Mesendoderm (in vitro differentiated cells): ENCODE measurements at regions not wholly inside any gene's neighbourhood (a gene's known extent, or its start where the extent isn't known, plus 50 kb on each side); places are given as distances from the start of the nearest gene placed in this dataset.
A peak's percentile ranks its signal among the peaks of the same experiment; 100 is the strongest.

Source experiments
- DNase-seq: peaks from one replicate; pipeline ENCODE4 v3.0.0; 2013
- H2AK5ac ChIP-seq: 2 replicates; pipeline ENCODE4 v1.6.1; 2013; ENCODE audit warnings: low read length, inconsistent platforms
- H2BK120ac ChIP-seq: 2 replicates; pipeline ENCODE4 v1.6.1; 2013; ENCODE audit warnings: low read depth, mild to moderate bottlenecking, low read length, moderate library complexity, mixed read lengths
- H2BK15ac ChIP-seq: replicated peaks from 2 replicates; pipeline ENCODE4 v1.6.1; 2013; ENCODE audit warnings: low read depth, mild to moderate bottlenecking, moderate library complexity
- H2BK5ac ChIP-seq: 2 replicates; pipeline ENCODE4 v1.6.1; 2013; ENCODE audit warnings: low read length, inconsistent platforms
- H3K18ac ChIP-seq: 2 replicates; pipeline ENCODE4 v1.6.1; 2013; ENCODE audit warnings: mild to moderate bottlenecking, low read length, mixed read lengths
- H3K23ac ChIP-seq: one replicate; pipeline ENCODE4 v1.6.1; 2013; ENCODE audit warnings: low read length
- H3K27ac ChIP-seq: 2 replicates; pipeline ENCODE4 v1.5.1; 2013; ENCODE audit warnings: low read depth, mild to moderate bottlenecking, inconsistent platforms, low read length, moderate library complexity
- H3K27me3 ChIP-seq: 2 replicates; pipeline ENCODE4 v1.6.1; 2013; ENCODE audit warnings: low read length, control low read depth, mild to moderate bottlenecking, inconsistent platforms; ENCODE audit not compliant: insufficient read depth, poor library complexity
- H3K36me3 ChIP-seq: 2 replicates; pipeline ENCODE4 v1.6.1; 2013; ENCODE audit warnings: low read length, inconsistent platforms; ENCODE audit not compliant: control insufficient read depth, insufficient read depth
- H3K4ac ChIP-seq: one replicate; pipeline ENCODE4 v1.6.1; 2013; ENCODE audit warnings: low read depth, mild to moderate bottlenecking, low read length, moderate library complexity
- H3K4me1 ChIP-seq: 2 replicates; pipeline ENCODE4 v1.6.1; 2013; ENCODE audit warnings: low read depth, low read length, inconsistent platforms; ENCODE audit not compliant: control insufficient read depth
- H3K4me2 ChIP-seq: 2 replicates; pipeline ENCODE4 v1.6.1; 2013; ENCODE audit warnings: low read length
- H3K4me3 ChIP-seq: 2 replicates; pipeline ENCODE4 v1.5.1; 2013; ENCODE audit warnings: mild to moderate bottlenecking, low read length
- H3K56ac ChIP-seq: one replicate; pipeline ENCODE4 v1.6.1; 2013; ENCODE audit warnings: low read length
- H3K79me1 ChIP-seq: 2 replicates; pipeline ENCODE4 v1.6.1; 2013; ENCODE audit warnings: low read length, inconsistent platforms
- H3K79me2 ChIP-seq: 2 replicates; pipeline ENCODE4 v1.6.1; 2013; ENCODE audit warnings: mild to moderate bottlenecking, low read length; ENCODE audit not compliant: control insufficient read depth, insufficient read depth
- H3K9ac ChIP-seq: 2 replicates; pipeline ENCODE4 v1.6.1; 2013; ENCODE audit warnings: low read length, inconsistent platforms
- H4K5ac ChIP-seq: one replicate; pipeline ENCODE4 v1.6.1; 2013; ENCODE audit warnings: low read length
- H4K8ac ChIP-seq: one replicate; pipeline ENCODE4 v1.6.1; 2013; ENCODE audit warnings: low read depth, mild to moderate bottlenecking, control low read depth, low read length, moderate library complexity
- WGBS: extraction: QIAGEN DNeasy Blood & Tissue Kit; methylation state at CpG from one replicate; pipeline ENCODE4 v1.1.7; 2013; ENCODE audit warnings: low lambda C conversion rate, missing lambda C conversion rate; ENCODE audit not compliant: insufficient coverage; ENCODE audit errors: extremely low coverage; 5-methylcytosine and 5-hydroxymethylcytosine counted together

GRCh38 chr9:16115994-16116393 lies 563.2 kb downstream of the CCDC171 start:
- no peak overlapping the region for H3K56ac ChIP-seq
- no CpG with 5 or more reads among the region's 1 CpG for WGBS
- DNase-seq = no peak
- no peak overlapping the region for H3K23ac ChIP-seq
- H3K27ac ChIP-seq = no peak overlapping the region
- no peak overlapping the region for H3K4me3 ChIP-seq
- H2AK5ac ChIP-seq = no peak overlapping the region
- no peaks in the 10 kb centered on the region for H3K36me3 ChIP-seq
- H4K5ac ChIP-seq = no peak overlapping the region
- no peak overlapping the region for H3K9ac ChIP-seq
- H4K8ac ChIP-seq = no peak overlapping the region
- peaks cover 2% of the 10 kb centered on the region for H3K4me1 ChIP-seq
- no peaks in the 10 kb centered on the region for H3K27me3 ChIP-seq
- no peaks in the 10 kb centered on the region for H3K79me1 ChIP-seq
- H2BK120ac ChIP-seq = no peak overlapping the region
- H2BK15ac ChIP-seq = no peak overlapping the region
- H2BK5ac ChIP-seq = no peak overlapping the region
- no peak overlapping the region for H3K4me2 ChIP-seq
- no peak overlapping the region for H3K4ac ChIP-seq
- no peak overlapping the region for H3K18ac ChIP-seq
- no peaks in the 10 kb centered on the region for H3K79me2 ChIP-seq

- H3K9ac ChIP-seq = no peak overlapping the region
- no peak overlapping the region for H3K18ac ChIP-seq
- H3K4me3 ChIP-seq = no peak overlapping the region
- H4K5ac ChIP-seq = no peak overlapping the region
- H3K36me3 ChIP-seq = no peaks in the 10 kb centered on the region
- H2BK5ac ChIP-seq = no peak overlapping the region
- no peak overlapping the region for H2BK120ac ChIP-seq
- peaks cover 2% of the 10 kb centered on the region for H3K4me1 ChIP-seq
- no peak overlapping the region for H3K23ac ChIP-seq
- no peaks in the 10 kb centered on the region for H3K27me3 ChIP-seq
- peak overlapping the region; percentile 67 for H2BK15ac ChIP-seq
- no peaks in the 10 kb centered on the region for H3K79me2 ChIP-seq
- no CpG with 5 or more reads among the region's 2 CpGs for WGBS
- no peaks in the 10 kb centered on the region for H3K79me1 ChIP-seq
- no peak overlapping the region for H3K4ac ChIP-seq
- no peak for DNase-seq
- H4K8ac ChIP-seq = no peak overlapping the region
- H3K56ac ChIP-seq = no peak overlapping the region
- H2AK5ac ChIP-seq = no peak overlapping the region
- H3K4me2 ChIP-seq = no peak overlapping the region
- no peak overlapping the region for H3K27ac ChIP-seq
These were observed 565.2 kb downstream of the CCDC171 start for GRCh38 chr9:16118043-16118442.

- Histone ChIP-seq H3K79me2 (no peaks in the 10 kb centered on the region), H3K4me3 (no peak overlapping the region), H3K4me2 (no peak overlapping the region), H2BK15ac (no peak overlapping the region), H4K5ac (no peak overlapping the region), H3K27ac (no peak overlapping the region), H3K9ac (no peak overlapping the region), H3K4me1 (peaks cover 2% of the 10 kb centered on the region), H3K27me3 (no peaks in the 10 kb centered on the region), H2BK120ac (no peak overlapping the region), H3K4ac (no peak overlapping the region), H3K23ac (no peak overlapping the region), H3K18ac (no peak overlapping the region), H4K8ac (no peak overlapping the region), H2BK5ac (no peak overlapping the region), H3K56ac (no peak overlapping the region), H2AK5ac (no peak overlapping the region), H3K79me1 (no peaks in the 10 kb centered on the region), H3K36me3 (no peaks in the 10 kb centered on the region)
- DNase-seq = peak; percentile 44
- no CpG with 5 or more reads among the region's 7 CpGs for WGBS
These were observed 566.7 kb downstream of the CCDC171 start for GRCh38 chr9:16119261-16120230.

- no peak overlapping the region for H4K8ac ChIP-seq
- H4K5ac ChIP-seq = no peak overlapping the region
- no peak overlapping the region for H3K27ac ChIP-seq
These were observed 567.4 kb downstream of the CCDC171 start for GRCh38 chr9:16120231-16120641.

GRCh38 chr9:16120727-16121126 lies 567.9 kb downstream of the CCDC171 start:
- Histone ChIP-seq H3K4ac (no peak overlapping the region), H2BK120ac (no peak overlapping the region), H3K79me2 (no peaks in the 10 kb centered on the region), H3K79me1 (no peaks in the 10 kb centered on the region), H3K4me1 (peaks cover 2% of the 10 kb centered on the region), H4K8ac (no peak overlapping the region), H3K4me2 (no peak overlapping the region), H3K36me3 (no peaks in the 10 kb centered on the region), H3K27me3 (no peaks in the 10 kb centered on the region), H3K23ac (no peak overlapping the region), H2BK15ac (no peak overlapping the region), H3K56ac (no peak overlapping the region), H3K9ac (no peak overlapping the region), H3K27ac (no peak overlapping the region), H3K18ac (no peak overlapping the region), H2AK5ac (no peak overlapping the region), H4K5ac (no peak overlapping the region), H3K4me3 (no peak overlapping the region), H2BK5ac (no peak overlapping the region)
- WGBS = no CpG with 5 or more reads among the region's 7 CpGs
- no peak for DNase-seq

More at GRCh38 chr9:16120231-16120641, 567.4 kb downstream of the CCDC171 start:
- Histone ChIP-seq H3K79me2 (no peaks in the 10 kb centered on the region), H3K4me3 (no peak overlapping the region), H2BK120ac (no peak overlapping the region), H3K9ac (no peak overlapping the region), H3K56ac (no peak overlapping the region), H3K4me1 (peaks cover 2% of the 10 kb centered on the region), H3K4me2 (no peak overlapping the region), H3K23ac (no peak overlapping the region), H3K27me3 (no peaks in the 10 kb centered on the region), H2BK15ac (no peak overlapping the region), H2AK5ac (no peak overlapping the region), H3K36me3 (no peaks in the 10 kb centered on the region), H3K79me1 (no peaks in the 10 kb centered on the region), H2BK5ac (no peak overlapping the region), H3K4ac (no peak overlapping the region), H3K18ac (no peak overlapping the region)
- DNase-seq = no peak
- WGBS = no CpG with 5 or more reads among the region's 4 CpGs
